NCI-H774 (cell line): ENCODE measurements at regions not wholly inside any gene's neighbourhood (a gene's known extent, or its start where the extent isn't known, plus 50 kb on each side); places are given as distances from the start of the nearest gene placed in this dataset.
"Not testable (repeated sequence)": the region's sequence is repeated elsewhere in the genome, so short reads cannot be mapped to it uniquely, and the experiment has no call there.

Source experiments
- DNase-seq: peaks from one replicate; lab custom pipeline; 2025; lab: John Stamatoyannopoulos, UW

GRCh38 chr6:126807876-126808275, 310.6 kb upstream of the RSPO3 start:
- no peak for DNase-seq

DNA sequence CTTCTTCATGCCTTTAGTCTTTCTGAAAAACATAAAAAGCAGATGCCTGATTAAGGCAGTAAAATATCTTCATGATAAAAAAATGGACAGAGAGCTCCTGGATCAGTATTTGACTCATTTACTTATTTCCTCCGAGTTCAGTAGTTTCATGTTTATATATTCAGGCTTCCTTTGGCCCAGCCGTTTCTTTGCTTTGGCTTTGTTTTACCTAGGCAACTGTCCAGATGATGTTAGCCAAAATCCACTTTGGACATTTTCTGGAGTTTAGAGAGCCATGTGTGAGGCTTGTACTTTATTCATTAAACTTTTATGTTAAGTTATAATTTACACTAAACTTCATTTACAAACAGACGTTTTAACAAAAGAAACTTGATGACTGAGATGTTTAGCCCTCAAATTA, 307.1 kb upstream of the RSPO3 start:
- DNase-seq, result no peak

- no peak for DNase-seq
Measured at GRCh38 chr6:126812010-126812409, 306.5 kb upstream of the RSPO3 start.

GRCh38 chr6:126812651-126813050, 305.8 kb upstream of the RSPO3 start:
- DNase-seq, result no peak

DNA sequence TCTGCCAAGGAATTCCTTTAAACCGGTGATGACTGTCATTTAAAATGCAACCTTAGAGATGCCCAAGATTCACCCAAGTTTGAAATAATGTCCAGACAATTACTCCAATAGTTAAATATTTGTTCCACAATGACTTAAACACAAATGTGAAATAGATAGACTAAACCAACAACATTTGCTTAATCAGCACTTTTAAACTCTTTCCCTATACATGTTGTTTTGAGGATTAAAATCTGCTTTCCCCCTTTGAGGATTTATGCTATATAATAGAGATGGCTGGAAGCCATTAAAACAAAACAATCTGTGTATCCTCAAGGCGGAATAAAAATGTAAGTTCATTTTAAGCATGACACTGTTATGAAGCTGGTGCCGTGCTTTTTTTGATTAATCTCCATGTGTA, 297.8 kb upstream of the RSPO3 start:
- DNase-seq, result no peak

- DNase-seq, result no peak
Measured at GRCh38 chr6:126821706-126822105, 296.8 kb upstream of the RSPO3 start.

DNA sequence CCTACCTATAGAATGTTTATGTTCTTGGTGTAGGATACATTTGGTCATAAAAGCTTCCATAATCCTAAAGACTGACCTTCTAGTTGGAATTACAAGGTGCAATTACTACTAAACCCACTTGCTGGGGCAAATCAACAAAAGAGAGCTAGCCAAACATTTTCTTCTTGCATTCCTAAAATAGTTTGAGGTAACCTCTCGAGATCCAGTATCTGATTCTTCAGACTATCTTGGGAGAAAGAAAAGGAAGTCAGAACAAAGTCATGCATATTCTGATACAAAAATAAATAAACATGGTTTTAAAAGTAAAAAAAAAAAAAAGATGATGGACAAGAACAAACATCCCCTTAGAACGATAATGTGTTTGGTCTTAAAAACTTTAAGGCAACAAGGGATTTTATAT, 294.2 kb upstream of the RSPO3 start:
- DNase-seq, result no peak

- DNase-seq, result no peak
Measured at GRCh38 chr6:126824815-126825214, 293.7 kb upstream of the RSPO3 start.

GRCh38 chr6:126826166-126826714, 292.2 kb upstream of the RSPO3 start:
- no peak for DNase-seq

- DNase-seq, result no peak
Measured at GRCh38 chr6:126831461-126831860, 287.0 kb upstream of the RSPO3 start.

- DNase-seq, result no peak
Measured at GRCh38 chr6:126842769-126843168, 275.7 kb upstream of the RSPO3 start.

DNA sequence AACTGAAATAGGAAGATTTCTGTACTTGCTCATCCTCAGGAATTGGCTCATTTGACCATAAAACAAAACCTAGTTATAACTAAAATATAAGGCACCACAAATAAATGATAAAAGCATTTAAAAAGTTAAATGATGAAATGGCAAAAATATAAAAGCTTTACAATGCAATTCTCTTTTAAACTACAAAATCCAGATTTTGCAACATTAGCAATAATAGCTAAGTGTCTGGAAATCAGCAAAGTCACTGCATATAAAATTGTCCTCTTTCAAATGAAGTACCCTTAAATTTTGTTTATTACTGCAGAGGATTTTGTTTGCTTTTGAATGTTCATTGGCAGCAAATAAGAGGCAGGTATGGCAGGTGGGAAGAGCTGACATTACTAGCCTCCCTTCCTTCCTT, 270.4 kb upstream of the RSPO3 start:
- DNase-seq, result no peak

DNA sequence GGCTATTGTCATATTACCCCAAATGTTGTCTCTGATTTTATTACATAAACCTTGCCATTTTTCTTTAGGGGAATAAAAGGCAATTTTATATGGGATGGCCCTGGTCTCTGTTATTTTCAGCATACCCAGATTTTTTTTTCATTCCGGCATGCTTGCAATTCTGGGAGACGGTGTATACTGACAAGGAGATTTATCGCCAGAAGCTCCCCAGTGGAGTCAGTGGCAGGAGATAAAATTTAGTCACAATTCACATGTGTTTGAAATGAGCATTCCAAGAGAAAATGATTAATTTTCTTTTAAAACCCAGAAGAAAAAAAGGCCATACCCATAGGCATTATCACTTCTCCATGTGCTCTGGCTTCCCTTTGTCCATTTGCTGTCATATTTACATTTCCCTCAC, 250.8 kb upstream of the RSPO3 start:
- DNase-seq, result no peak

GRCh38 chr6:126873351-126873750, 245.1 kb upstream of the RSPO3 start:
- no peak for DNase-seq

DNA sequence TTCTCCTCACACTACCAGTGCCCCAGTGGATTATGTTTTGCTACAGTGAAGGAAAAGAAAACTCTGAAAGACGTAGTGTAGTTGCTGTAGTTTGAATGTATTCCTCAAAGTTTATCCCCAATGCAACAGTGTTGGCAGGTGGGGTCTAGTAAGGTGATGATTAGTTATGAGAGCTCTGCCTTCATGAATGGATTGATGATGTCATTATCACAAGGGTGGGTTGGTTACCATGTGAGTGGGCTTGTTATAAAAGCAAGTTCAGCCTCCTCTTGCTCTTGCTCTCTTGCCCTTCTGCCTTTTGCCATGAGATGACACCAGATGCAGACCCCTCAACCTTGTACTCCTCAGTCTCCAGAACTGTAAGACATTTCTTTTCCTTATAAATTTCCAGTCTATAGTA, 244.7 kb upstream of the RSPO3 start:
- DNase-seq, result no peak

GRCh38 chr6:126876446-126876845, 242.0 kb upstream of the RSPO3 start:
- no peak for DNase-seq

GRCh38 chr6:126880964-126881363, 237.5 kb upstream of the RSPO3 start:
- DNase-seq, result no peak

- DNase-seq, result no peak
Measured at GRCh38 chr6:126886106-126886505, 232.4 kb upstream of the RSPO3 start.

GRCh38 chr6:126888727-126889725, 229.4 kb upstream of the RSPO3 start:
- DNase-seq, result no peak

DNA sequence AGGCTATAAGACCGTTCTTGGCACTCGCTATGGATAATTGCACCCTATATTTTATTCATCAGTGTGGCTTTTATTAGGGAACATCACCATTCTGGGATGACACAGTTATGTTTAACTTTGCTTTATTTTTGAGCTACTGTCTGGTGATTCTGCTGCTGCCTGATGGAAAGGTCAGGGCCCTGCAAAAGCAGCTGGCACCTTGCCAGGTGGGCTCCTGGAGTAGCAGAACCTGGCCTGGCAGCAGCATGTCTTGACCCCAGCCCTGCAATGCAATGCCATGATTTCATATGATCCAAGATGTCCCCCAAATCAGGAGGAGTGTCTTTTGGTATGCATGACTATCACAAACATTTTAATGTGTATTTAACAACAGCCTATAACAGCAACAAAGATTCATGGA, 228.4 kb upstream of the RSPO3 start:
- DNase-seq, result no peak

DNA sequence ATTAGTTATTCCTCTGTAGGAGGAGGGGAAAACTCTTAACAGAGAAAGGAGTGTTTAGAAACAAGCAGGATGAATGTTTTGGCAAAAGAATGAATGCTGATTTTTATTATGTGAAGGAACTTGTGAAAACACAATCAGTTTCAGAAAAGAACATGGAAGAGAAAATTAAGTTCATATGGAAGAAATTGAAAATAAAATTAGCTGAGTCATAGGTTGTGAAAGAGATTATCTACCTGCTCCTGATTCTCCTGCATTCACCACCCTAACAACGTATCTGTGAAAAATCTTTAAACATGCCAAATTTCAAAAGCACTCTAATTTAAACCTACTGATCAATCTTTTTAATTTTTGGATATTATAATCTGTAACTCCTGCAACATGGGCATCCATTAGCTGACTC, 227.3 kb upstream of the RSPO3 start:
- DNase-seq, result no peak

DNA sequence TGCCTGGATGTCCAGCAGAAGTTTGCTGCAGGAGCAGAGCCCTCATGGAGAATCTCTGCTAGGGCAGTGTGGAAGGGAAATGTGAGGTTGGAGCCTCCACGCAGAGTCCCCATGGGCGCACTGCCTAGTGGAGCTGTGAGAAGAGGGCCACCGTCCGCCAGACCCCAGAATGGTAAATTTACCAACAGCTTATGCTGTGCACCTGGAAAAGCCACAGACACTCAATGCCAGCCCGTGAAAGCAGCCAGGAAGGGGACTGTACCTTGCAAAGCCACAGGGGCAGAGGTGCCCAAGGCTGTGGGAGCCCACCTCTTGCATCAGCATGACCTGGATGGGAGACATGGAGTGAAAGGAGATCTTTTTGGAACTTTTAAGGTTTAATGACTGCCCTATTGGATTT, 225.6 kb upstream of the RSPO3 start:
- not testable (repeated sequence) for DNase-seq

DNA sequence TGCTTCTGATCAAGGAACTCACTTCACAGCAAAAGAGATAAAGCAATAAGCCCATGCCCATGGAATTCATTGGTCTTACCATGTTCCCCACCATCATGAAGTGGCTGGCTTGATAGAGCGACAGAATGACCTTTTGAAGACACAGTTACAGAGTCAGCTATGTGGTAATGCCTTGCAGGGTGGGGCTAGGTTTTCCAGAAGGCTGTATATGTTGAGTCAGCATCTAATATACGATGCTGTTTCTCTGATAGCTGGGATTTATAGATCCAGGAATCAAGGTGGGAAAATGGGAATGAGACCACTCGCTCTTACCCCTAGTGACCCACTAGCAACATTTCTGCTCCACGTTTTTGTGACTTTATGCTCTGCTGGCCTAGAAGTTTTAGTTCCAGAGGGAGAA, 220.7 kb upstream of the RSPO3 start:
- no peak for DNase-seq

- DNase-seq, result no peak
Measured at GRCh38 chr6:126904176-126904575, 214.3 kb upstream of the RSPO3 start.
